Neural progenitor cell (in vitro differentiated cells): ENCODE measurements at regions not wholly inside any gene's neighbourhood (a gene's known extent, or its start where the extent isn't known, plus 50 kb on each side); places are given as distances from the start of the nearest gene placed in this dataset.

ENCODE experiments used
- DNase-seq: peaks from one replicate; pipeline ENCODE4 v3.0.0-alpha.2; 2016; ENCODE audit warnings: low spot score
- H2AFZ ChIP-seq: fragments of 200-600 bp; sonication (generic); replicated peaks from 2 replicates; pipeline ENCODE4 v1.6.1; 2016; ENCODE audit warnings: antibody characterized with exemption
- H3F3A ChIP-seq: fragments of 200-600 bp; sonication (generic); 2 replicates; pipeline ENCODE4 v1.6.1; 2016; ENCODE audit warnings: antibody characterized with exemption, low read depth
- H3K27ac ChIP-seq: fragments of 200-600 bp; sonication (generic); 2 replicates; pipeline ENCODE4 v1.5.1; 2016; ENCODE audit warnings: mild to moderate bottlenecking
- H3K27me3 ChIP-seq: fragments of 200-600 bp; sonication (generic); 2 replicates; pipeline ENCODE4 v1.6.1; 2016; ENCODE audit warnings: mild to moderate bottlenecking, moderate library complexity
- H3K36me3 ChIP-seq: fragments of 200-600 bp; sonication (generic); 2 replicates; pipeline ENCODE4 v1.5.1; 2016
- H3K4me1 ChIP-seq: fragments of 200-600 bp; sonication (generic); 2 replicates; pipeline ENCODE4 v1.6.1; 2016; ENCODE audit warnings: mixed run types
- H3K4me2 ChIP-seq: fragments of 200-600 bp; sonication (generic); 2 replicates; pipeline ENCODE4 v1.6.1; 2016
- H3K4me3 ChIP-seq: fragments of 200-600 bp; sonication (generic); 2 replicates; pipeline ENCODE4 v1.5.1; 2016
- H3K79me2 ChIP-seq: fragments of 200-600 bp; sonication (generic); 2 replicates; pipeline ENCODE4 v1.6.1; 2016; ENCODE audit warnings: low read depth
- H3K9ac ChIP-seq: fragments of 200-600 bp; sonication (generic); 2 replicates; pipeline ENCODE4 v1.6.1; 2016
- H3K9me3 ChIP-seq: fragments of 200-600 bp; sonication (generic); 2 replicates; pipeline ENCODE4 v1.5.1; 2016; ENCODE audit warnings: low read depth
- H4K20me1 ChIP-seq: fragments of 200-600 bp; sonication (generic); 2 replicates; pipeline ENCODE4 v1.6.1; 2016; ENCODE audit warnings: low read depth
- H3K27ac Mint-ChIP-seq: 3 replicates; pipeline ENCODE4 v1.8.0; 2021; ENCODE audit warnings: mixed read lengths
- H3K27me3 Mint-ChIP-seq: 2 replicates; pipeline ENCODE4 v1.8.0; 2022; ENCODE audit warnings: low read depth, mild to moderate bottlenecking, inconsistent platforms, moderate library complexity, mixed read lengths; ENCODE audit not compliant: insufficient read depth
- H3K36me3 Mint-ChIP-seq: 3 replicates; pipeline ENCODE4 v1.8.0; 2021; ENCODE audit warnings: mixed read lengths
- H3K4me1 Mint-ChIP-seq: 3 replicates; pipeline ENCODE4 v1.8.0; 2021; ENCODE audit warnings: mixed read lengths
- H3K4me3 Mint-ChIP-seq: 3 replicates; pipeline ENCODE4 v1.8.0; 2021; ENCODE audit warnings: mild to moderate bottlenecking, moderate library complexity, mixed read lengths
- H3K9me3 Mint-ChIP-seq: 3 replicates; pipeline ENCODE4 v1.8.0; 2020; ENCODE audit warnings: mixed read lengths
- CTCF ChIP-seq: fragments of 200-600 bp; sonication (generic); IDR thresholded peaks from 2 replicates; pipeline ENCODE4 v1.5.1; 2017; ENCODE audit warnings: antibody characterized with exemption, mild to moderate bottlenecking
- EZH2 ChIP-seq: fragments of 200-600 bp; sonication (generic); IDR thresholded peaks from 2 replicates; pipeline ENCODE4 v1.6.1; 2017; ENCODE audit warnings: antibody characterized with exemption, mild to moderate bottlenecking, moderate library complexity
- EZH2phosphoT487 ChIP-seq: fragments of 200-600 bp; sonication (generic); IDR thresholded peaks from 2 replicates; pipeline ENCODE4 v1.6.1; 2017; ENCODE audit warnings: antibody characterized with exemption

GRCh38 chr6:130307752-130308361, 58.0 kb upstream of the TMEM200A start:
- Histone ChIP-seq H3K79me2 (no peaks in the 10 kb centered on the region), H3K4me1 (no peaks in the 10 kb centered on the region), H3F3A (no peaks in the 10 kb centered on the region), H4K20me1 (no peaks in the 10 kb centered on the region), H2AFZ (no peak overlapping the region), H3K36me3 (no peaks in the 10 kb centered on the region), H3K9ac (no peak overlapping the region), H3K9me3 (no peaks in the 10 kb centered on the region), H3K27me3 (no peaks in the 10 kb centered on the region), H3K4me2 (no peak overlapping the region), H3K27ac (no peak overlapping the region), H3K4me3 (no peak overlapping the region)
- Mint-ChIP-seq H3K4me1 (no peaks in the 10 kb centered on the region), H3K4me3 (no peak overlapping the region), H3K9me3 (peaks cover 2% of the 10 kb centered on the region), H3K27ac (no peak overlapping the region), H3K27me3 (peaks cover 3% of the 10 kb centered on the region), H3K36me3 (no peaks in the 10 kb centered on the region)
- no peak for DNase-seq
- TF ChIP-seq EZH2 (no peak), CTCF (no peak), EZH2phosphoT487 (no peak)

GRCh38 chr6:130306377-130306776, 59.4 kb upstream of the TMEM200A start:
- H3K4me1 Mint-ChIP-seq: no peaks in the 10 kb centered on the region
- no peak overlapping the region for H3K9ac ChIP-seq
- no peaks in the 10 kb centered on the region for H3K79me2 ChIP-seq
- no peaks in the 10 kb centered on the region for H3K36me3 ChIP-seq
- no peaks in the 10 kb centered on the region for H3K36me3 Mint-ChIP-seq
- no peaks in the 10 kb centered on the region for H3K4me1 ChIP-seq
- no peaks in the 10 kb centered on the region for H3K9me3 ChIP-seq
- peaks cover 2% of the 10 kb centered on the region for H3K9me3 Mint-ChIP-seq
- no peaks in the 10 kb centered on the region for H3K27me3 ChIP-seq
- no peaks in the 10 kb centered on the region for H3K27me3 Mint-ChIP-seq
- no peak overlapping the region for H3K27ac Mint-ChIP-seq
- no peaks in the 10 kb centered on the region for H3F3A ChIP-seq
- H3K4me3 ChIP-seq: no peak overlapping the region
- DNase-seq: no peak
- TF ChIP-seq EZH2: no peak
- no peak for TF ChIP-seq CTCF
- TF ChIP-seq EZH2phosphoT487: no peak
- H4K20me1 ChIP-seq: no peaks in the 10 kb centered on the region
- no peak overlapping the region for H3K4me2 ChIP-seq
- no peak overlapping the region for H2AFZ ChIP-seq
- H3K4me3 Mint-ChIP-seq: no peak overlapping the region
- H3K27ac ChIP-seq: no peak overlapping the region

- H3K9ac ChIP-seq: no peak overlapping the region
- H3K36me3 ChIP-seq: no peaks in the 10 kb centered on the region
- no peak overlapping the region for H3K4me3 ChIP-seq
- no peak for DNase-seq
- TF ChIP-seq CTCF (no peak), EZH2phosphoT487 (no peak)
- H3K79me2 ChIP-seq: no peaks in the 10 kb centered on the region
- Mint-ChIP-seq H3K36me3 (no peaks in the 10 kb centered on the region), H3K9me3 (peaks cover 2% of the 10 kb centered on the region), H3K4me1 (no peaks in the 10 kb centered on the region), H3K27me3 (no peaks in the 10 kb centered on the region), H3K27ac (no peak overlapping the region), H3K4me3 (no peak overlapping the region)
- no peaks in the 10 kb centered on the region for H3F3A ChIP-seq
- H3K27ac ChIP-seq: no peak overlapping the region
- H3K9me3 ChIP-seq: no peaks in the 10 kb centered on the region
- H3K4me1 ChIP-seq: no peaks in the 10 kb centered on the region
- H3K27me3 ChIP-seq: no peaks in the 10 kb centered on the region
- H3K4me2 ChIP-seq: no peak overlapping the region
- H2AFZ ChIP-seq: no peak overlapping the region
- H4K20me1 ChIP-seq: no peaks in the 10 kb centered on the region
These were observed 62.4 kb upstream of the TMEM200A start for GRCh38 chr6:130303431-130303830.
